ENCODE measurements at regions not wholly inside any gene's neighbourhood (a gene's known extent, or its start where the extent isn't known, plus 50 kb on each side); places are given as distances from the start of the nearest gene placed in this dataset.

DNA sequence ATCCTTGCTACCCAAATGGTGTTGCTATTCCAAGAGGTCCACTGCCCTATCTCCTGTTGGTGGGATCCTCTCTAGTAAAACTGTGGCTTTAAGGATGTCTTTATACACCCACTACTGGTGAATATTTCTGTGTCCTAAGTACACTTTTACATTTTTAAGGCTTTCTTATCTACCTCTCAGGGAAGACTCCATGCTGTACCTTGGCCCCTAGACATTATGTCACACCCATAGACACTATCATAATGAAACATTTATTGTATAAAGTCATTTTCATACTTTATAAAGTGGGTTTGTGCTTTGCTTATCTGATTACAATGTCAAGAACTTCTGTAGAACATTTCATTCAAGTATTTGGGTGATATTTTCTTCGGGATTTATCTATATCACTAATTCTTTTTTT, 270.3 kb upstream of the SNX7 start:
- no peak for DNase-seq (ENCODE audit: low read depth)
- H3K4me3 ChIP-seq (ENCODE audit: low read depth, low read length), result no peak overlapping the region
- TF ChIP-seq, protein P1, sequence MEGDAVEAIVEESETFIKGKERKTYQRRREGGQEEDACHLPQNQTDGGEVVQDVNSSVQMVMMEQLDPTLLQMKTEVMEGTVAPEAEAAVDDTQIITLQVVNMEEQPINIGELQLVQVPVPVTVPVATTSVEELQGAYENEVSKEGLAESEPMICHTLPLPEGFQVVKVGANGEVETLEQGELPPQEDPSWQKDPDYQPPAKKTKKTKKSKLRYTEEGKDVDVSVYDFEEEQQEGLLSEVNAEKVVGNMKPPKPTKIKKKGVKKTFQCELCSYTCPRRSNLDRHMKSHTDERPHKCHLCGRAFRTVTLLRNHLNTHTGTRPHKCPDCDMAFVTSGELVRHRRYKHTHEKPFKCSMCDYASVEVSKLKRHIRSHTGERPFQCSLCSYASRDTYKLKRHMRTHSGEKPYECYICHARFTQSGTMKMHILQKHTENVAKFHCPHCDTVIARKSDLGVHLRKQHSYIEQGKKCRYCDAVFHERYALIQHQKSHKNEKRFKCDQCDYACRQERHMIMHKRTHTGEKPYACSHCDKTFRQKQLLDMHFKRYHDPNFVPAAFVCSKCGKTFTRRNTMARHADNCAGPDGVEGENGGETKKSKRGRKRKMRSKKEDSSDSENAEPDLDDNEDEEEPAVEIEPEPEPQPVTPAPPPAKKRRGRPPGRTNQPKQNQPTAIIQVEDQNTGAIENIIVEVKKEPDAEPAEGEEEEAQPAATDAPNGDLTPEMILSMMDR (IDR thresholded peaks at IDR 0.05; ENCODE audit: low read depth, low read length, missing control alignments), result no peak

- TF ChIP-seq, protein P1 (IDR thresholded peaks at IDR 0.05; ENCODE audit: low read depth, low read length, missing control alignments), result no peak
- H3K4me3 ChIP-seq (ENCODE audit: low read depth, low read length), result no peak overlapping the region
- no peak for DNase-seq (ENCODE audit: low read depth)
Observed at GRCh38 chr1:98389809-98390208, 271.7 kb upstream of the SNX7 start.

- no peak overlapping the region for H3K4me3 ChIP-seq (ENCODE audit: low read depth, low read length)
- DNase-seq (ENCODE audit: low read depth), result peak; percentile 3
- TF ChIP-seq, protein P1 (IDR thresholded peaks at IDR 0.05; ENCODE audit: low read depth, low read length, missing control alignments), result no peak
Observed at GRCh38 chr1:98388441-98388840, 273.1 kb upstream of the SNX7 start.

- H3K4me3 ChIP-seq (ENCODE audit: low read depth, low read length), result no peak overlapping the region
- TF ChIP-seq, protein P1 (IDR thresholded peaks at IDR 0.05; ENCODE audit: low read depth, low read length, missing control alignments), result no peak
Observed at GRCh38 chr1:98387701-98388100, 273.8 kb upstream of the SNX7 start.

GRCh38 chr1:98386675-98387440, 274.7 kb upstream of the SNX7 start:
- no peak overlapping the region for H3K4me3 ChIP-seq (ENCODE audit: low read depth, low read length)
- DNase-seq (ENCODE audit: low read depth), result no peak
- TF ChIP-seq, protein P1 (IDR thresholded peaks at IDR 0.05; ENCODE audit: low read depth, low read length, missing control alignments), result no peak

More at GRCh38 chr1:98387701-98388100, 273.8 kb upstream of the SNX7 start:
- no peak for DNase-seq (ENCODE audit: low read depth)

GRCh38 chr1:98385652-98386051, 275.9 kb upstream of the SNX7 start:
- TF ChIP-seq, protein P1 (IDR thresholded peaks at IDR 0.05; ENCODE audit: low read depth, low read length, missing control alignments), result no peak
- H3K4me3 ChIP-seq (ENCODE audit: low read depth, low read length), result no peak overlapping the region

More at GRCh38 chr1:98385652-98386051, 275.9 kb upstream of the SNX7 start:
- no peak for DNase-seq (ENCODE audit: low read depth)

All from GM12864 (cell line).